Osteoblast (primary cell): ENCODE measurements at regions not wholly inside any gene's neighbourhood (a gene's known extent, or its start where the extent isn't known, plus 50 kb on each side); places are given as distances from the start of the nearest gene placed in this dataset.

Source experiments
- DNase-seq: peaks from one replicate; pipeline ENCODE4 v3.0.0; 2011; ENCODE audit warnings: low spot score, mixed read lengths; ENCODE audit not compliant: insufficient read length; ENCODE audit errors: missing footprints
- H2AFZ ChIP-seq: 2 replicates; pipeline ENCODE4 v1.6.0; 2011; ENCODE audit warnings: mild to moderate bottlenecking, low read length
- H3K27ac ChIP-seq: 2 replicates; pipeline ENCODE4 v1.5.1; 2011; ENCODE audit warnings: mild to moderate bottlenecking, low read depth, low read length, moderate library complexity
- H3K27me3 ChIP-seq: 2 replicates; pipeline ENCODE4 v1.6.0; 2012; ENCODE audit warnings: mild to moderate bottlenecking, control low read depth, inconsistent platforms, low read length, moderate library complexity; ENCODE audit not compliant: insufficient read depth
- H3K36me3 ChIP-seq: 2 replicates; pipeline ENCODE4 v1.5.1; 2011; ENCODE audit warnings: mild to moderate bottlenecking, low read length, control low read depth, moderate library complexity; ENCODE audit not compliant: insufficient read depth
- H3K4me1 ChIP-seq: 2 replicates; pipeline ENCODE4 v1.5.1; 2011; ENCODE audit warnings: mild to moderate bottlenecking, low read length, control low read depth, moderate library complexity; ENCODE audit not compliant: insufficient read depth
- H3K4me2 ChIP-seq: 2 replicates; pipeline ENCODE4 v1.6.0; 2011; ENCODE audit warnings: mild to moderate bottlenecking, low read length; ENCODE audit not compliant: insufficient read depth
- H3K4me3 ChIP-seq: fragments of 200-600 bp; sonication (generic); 3 replicates; pipeline ENCODE4 v1.5.1; 2012; ENCODE audit warnings: mild to moderate bottlenecking, low read length, inconsistent platforms; ENCODE audit not compliant: insufficient read depth
- H3K79me2 ChIP-seq: 2 replicates; pipeline ENCODE4 v1.6.0; 2012; ENCODE audit warnings: mild to moderate bottlenecking, low read length, control low read depth, inconsistent platforms; ENCODE audit not compliant: insufficient read depth
- H3K9me3 ChIP-seq: 2 replicates; pipeline ENCODE4 v1.5.1; 2011; ENCODE audit warnings: low read depth, low read length, control low read depth
- H4K20me1 ChIP-seq: 2 replicates; pipeline ENCODE4 v1.6.0; 2012; ENCODE audit warnings: mild to moderate bottlenecking, low read length, control low read depth; ENCODE audit not compliant: insufficient read depth
- TF ChIP-seq, protein P1 (sequence below): IDR thresholded peaks from 2 replicates; pipeline ENCODE4 v1.5.1; 2011; ENCODE audit warnings: mild to moderate bottlenecking, low read depth, low read length, moderate library complexity; ENCODE audit errors: extremely low read depth

- peaks cover 36% of the 10 kb centered on the region for H3K27me3 ChIP-seq
- no peak overlapping the region for H3K4me3 ChIP-seq
- H3K36me3 ChIP-seq, result no peaks in the 10 kb centered on the region
- TF ChIP-seq, protein P1, sequence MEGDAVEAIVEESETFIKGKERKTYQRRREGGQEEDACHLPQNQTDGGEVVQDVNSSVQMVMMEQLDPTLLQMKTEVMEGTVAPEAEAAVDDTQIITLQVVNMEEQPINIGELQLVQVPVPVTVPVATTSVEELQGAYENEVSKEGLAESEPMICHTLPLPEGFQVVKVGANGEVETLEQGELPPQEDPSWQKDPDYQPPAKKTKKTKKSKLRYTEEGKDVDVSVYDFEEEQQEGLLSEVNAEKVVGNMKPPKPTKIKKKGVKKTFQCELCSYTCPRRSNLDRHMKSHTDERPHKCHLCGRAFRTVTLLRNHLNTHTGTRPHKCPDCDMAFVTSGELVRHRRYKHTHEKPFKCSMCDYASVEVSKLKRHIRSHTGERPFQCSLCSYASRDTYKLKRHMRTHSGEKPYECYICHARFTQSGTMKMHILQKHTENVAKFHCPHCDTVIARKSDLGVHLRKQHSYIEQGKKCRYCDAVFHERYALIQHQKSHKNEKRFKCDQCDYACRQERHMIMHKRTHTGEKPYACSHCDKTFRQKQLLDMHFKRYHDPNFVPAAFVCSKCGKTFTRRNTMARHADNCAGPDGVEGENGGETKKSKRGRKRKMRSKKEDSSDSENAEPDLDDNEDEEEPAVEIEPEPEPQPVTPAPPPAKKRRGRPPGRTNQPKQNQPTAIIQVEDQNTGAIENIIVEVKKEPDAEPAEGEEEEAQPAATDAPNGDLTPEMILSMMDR, result no peak
- H3K79me2 ChIP-seq, result no peaks in the 10 kb centered on the region
- H3K9me3 ChIP-seq, result no peaks in the 10 kb centered on the region
- no peaks in the 10 kb centered on the region for H4K20me1 ChIP-seq
- H3K4me1 ChIP-seq, result no peaks in the 10 kb centered on the region
- no peak overlapping the region for H3K4me2 ChIP-seq
- DNase-seq, result no peak
- H3K27ac ChIP-seq, result no peak overlapping the region
- no peak overlapping the region for H2AFZ ChIP-seq
Measured at GRCh38 chr10:92773776-92774175, 74.5 kb upstream of the EXOC6 start.

GRCh38 chr10:92778091-92778490, 70.2 kb upstream of the EXOC6 start:
- Histone ChIP-seq H3K27ac (no peak overlapping the region), H3K27me3 (peaks cover 41% of the 10 kb centered on the region), H3K79me2 (no peaks in the 10 kb centered on the region), H3K9me3 (no peaks in the 10 kb centered on the region), H3K36me3 (no peaks in the 10 kb centered on the region), H2AFZ (no peak overlapping the region), H3K4me3 (no peak overlapping the region), H4K20me1 (no peaks in the 10 kb centered on the region), H3K4me2 (no peak overlapping the region), H3K4me1 (no peaks in the 10 kb centered on the region)
- no peak for DNase-seq
- TF ChIP-seq, protein P1, result no peak

- H3K79me2 ChIP-seq, result no peaks in the 10 kb centered on the region
- no peaks in the 10 kb centered on the region for H3K4me1 ChIP-seq
- H3K9me3 ChIP-seq, result no peaks in the 10 kb centered on the region
- TF ChIP-seq, protein P1, result no peak
- H3K4me2 ChIP-seq, result no peak overlapping the region
- peaks cover 29% of the 10 kb centered on the region for H3K27me3 ChIP-seq
- no peak overlapping the region for H3K27ac ChIP-seq
- H3K36me3 ChIP-seq, result no peaks in the 10 kb centered on the region
- no peak overlapping the region for H2AFZ ChIP-seq
- H4K20me1 ChIP-seq, result no peaks in the 10 kb centered on the region
- H3K4me3 ChIP-seq, result no peak overlapping the region
- DNase-seq, result no peak
Measured at GRCh38 chr10:92785118-92785517, 63.2 kb upstream of the EXOC6 start.

- Histone ChIP-seq H3K27ac (no peak overlapping the region), H3K27me3 (peaks cover 41% of the 10 kb centered on the region), H3K36me3 (no peaks in the 10 kb centered on the region), H3K4me1 (no peaks in the 10 kb centered on the region), H3K4me3 (no peak overlapping the region), H4K20me1 (no peaks in the 10 kb centered on the region), H3K79me2 (no peaks in the 10 kb centered on the region), H3K4me2 (no peak overlapping the region), H2AFZ (no peak overlapping the region), H3K9me3 (no peaks in the 10 kb centered on the region)
- no peak for DNase-seq
- TF ChIP-seq, protein P1, result no peak
Measured at GRCh38 chr10:92787557-92788152, 60.7 kb upstream of the EXOC6 start.
